ENCODE measurements at regions not wholly inside any gene's neighbourhood (a gene's known extent, or its start where the extent isn't known, plus 50 kb on each side); places are given as distances from the start of the nearest gene placed in this dataset.

- Histone ChIP-seq H2AFZ (ENCODE audit: low read depth) (no peak overlapping the region), H3K79me2 (ENCODE audit: insufficient read depth, low read depth) (no peaks in the 10 kb centered on the region), H3K27ac (no peak overlapping the region), H4K20me1 (ENCODE audit: insufficient read depth) (no peaks in the 10 kb centered on the region), H3K36me3 (ENCODE audit: insufficient read depth) (no peaks in the 10 kb centered on the region), H3K4me3 (IDR thresholded peaks at IDR 0.05; ENCODE audit: insufficient read depth, low read depth, low read length) (no peak overlapping the region), H3K27me3 (ENCODE audit: insufficient read depth, low read depth) (no peaks in the 10 kb centered on the region), H3K4me2 (no peak overlapping the region), H3K9ac (no peak overlapping the region), H3K4me1 (ENCODE audit: low read depth, poor library complexity, severe bottlenecking) (no peaks in the 10 kb centered on the region)
- TF ChIP-seq CTCF (conservative IDR thresholded peaks at IDR 0.05; ENCODE audit: low read depth, low read length), result peak; percentile 42; the same call in 1 of the 2 replicates
These were observed 113.7 kb downstream of the RFC3 start for GRCh38 chr13:33931397-33932311.

- Histone ChIP-seq H3K27ac (no peak overlapping the region), H3K9ac (no peak overlapping the region), H2AFZ (ENCODE audit: low read depth) (no peak overlapping the region), H3K4me2 (no peak overlapping the region), H3K36me3 (ENCODE audit: insufficient read depth) (no peaks in the 10 kb centered on the region), H3K4me1 (ENCODE audit: low read depth, poor library complexity, severe bottlenecking) (no peaks in the 10 kb centered on the region), H4K20me1 (ENCODE audit: insufficient read depth) (no peaks in the 10 kb centered on the region), H3K27me3 (ENCODE audit: insufficient read depth, low read depth) (no peaks in the 10 kb centered on the region), H3K79me2 (ENCODE audit: insufficient read depth, low read depth) (no peaks in the 10 kb centered on the region), H3K4me3 (IDR thresholded peaks at IDR 0.05; ENCODE audit: insufficient read depth, low read depth, low read length) (no peak overlapping the region)
- no peak for TF ChIP-seq CTCF (conservative IDR thresholded peaks at IDR 0.05; ENCODE audit: low read depth, low read length)
These were observed 114.9 kb downstream of the RFC3 start for GRCh38 chr13:33932769-33933406.

- H3K4me1 ChIP-seq (ENCODE audit: low read depth, poor library complexity, severe bottlenecking), result no peaks in the 10 kb centered on the region
- H3K4me2 ChIP-seq, result no peak overlapping the region
- H3K9ac ChIP-seq, result no peak overlapping the region
- H3K36me3 ChIP-seq (ENCODE audit: insufficient read depth), result no peaks in the 10 kb centered on the region
- H3K27me3 ChIP-seq (ENCODE audit: insufficient read depth, low read depth), result no peaks in the 10 kb centered on the region
- H3K27ac ChIP-seq, result no peak overlapping the region
- H2AFZ ChIP-seq (ENCODE audit: low read depth), result no peak overlapping the region
- no peak for TF ChIP-seq CTCF (conservative IDR thresholded peaks at IDR 0.05; ENCODE audit: low read depth, low read length)
- H3K79me2 ChIP-seq (ENCODE audit: insufficient read depth, low read depth), result no peaks in the 10 kb centered on the region
- no peaks in the 10 kb centered on the region for H4K20me1 ChIP-seq (ENCODE audit: insufficient read depth)
- H3K4me3 ChIP-seq (IDR thresholded peaks at IDR 0.05; ENCODE audit: insufficient read depth, low read depth, low read length), result no peak overlapping the region
These were observed 115.9 kb downstream of the RFC3 start for GRCh38 chr13:33933810-33934209.

DNA sequence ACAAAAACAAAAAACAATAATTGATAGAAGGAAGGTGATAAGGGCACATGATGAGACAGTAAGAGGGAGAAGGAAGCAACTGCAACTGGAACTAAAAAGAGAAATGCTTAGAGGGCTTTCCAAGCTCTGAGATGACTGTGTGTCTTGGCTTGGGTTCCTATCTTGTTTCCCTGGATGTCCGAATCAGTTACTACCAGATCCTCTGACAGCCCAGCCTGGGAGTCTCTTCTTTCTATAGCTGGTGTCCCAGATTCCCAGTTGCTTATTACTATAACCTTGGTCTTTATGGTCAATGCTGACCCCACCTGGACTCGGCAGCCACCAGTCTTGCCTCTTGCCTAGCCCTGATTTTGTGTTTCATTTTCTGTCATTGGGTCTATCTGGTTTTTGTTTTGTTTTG is 116.4 kb downstream of the RFC3 start:
- Histone ChIP-seq H3K9ac (no peak overlapping the region), H3K4me2 (no peak overlapping the region), H3K4me3 (IDR thresholded peaks at IDR 0.05; ENCODE audit: insufficient read depth, low read depth, low read length) (no peak overlapping the region), H3K79me2 (ENCODE audit: insufficient read depth, low read depth) (no peaks in the 10 kb centered on the region), H3K27ac (no peak overlapping the region), H2AFZ (ENCODE audit: low read depth) (no peak overlapping the region), H4K20me1 (ENCODE audit: insufficient read depth) (no peaks in the 10 kb centered on the region), H3K4me1 (ENCODE audit: low read depth, poor library complexity, severe bottlenecking) (no peaks in the 10 kb centered on the region), H3K27me3 (ENCODE audit: insufficient read depth, low read depth) (no peaks in the 10 kb centered on the region), H3K36me3 (ENCODE audit: insufficient read depth) (no peaks in the 10 kb centered on the region)
- no peak for TF ChIP-seq CTCF (conservative IDR thresholded peaks at IDR 0.05; ENCODE audit: low read depth, low read length)

Measured in KMS-11 (cell line).